HG03558 (cell line): ENCODE measurements at regions not wholly inside any gene's neighbourhood (a gene's known extent, or its start where the extent isn't known, plus 50 kb on each side); places are given as distances from the start of the nearest gene placed in this dataset.
"Not testable (repeated sequence)": the region's sequence is repeated elsewhere in the genome, so short reads cannot be mapped to it uniquely, and the experiment has no call there.

Experiments
- ATAC-seq: cut with Tn5 transposase; IDR thresholded peaks from one replicate; pipeline ENCODE4 v1.9.1; 2021; ENCODE audit warnings: moderate number of reproducible peaks; ENCODE audit not compliant: unreplicated experiment; ENCODE audit errors: extremely low read depth

GRCh38 chr5:39943811-39944210, 519.0 kb upstream of the DAB2 start:
- ATAC-seq = no peak

- no peak for ATAC-seq
Measured at GRCh38 chr5:39942606-39943005, 517.8 kb upstream of the DAB2 start.

- no peak for ATAC-seq
Measured at GRCh38 chr5:39941416-39941815, 516.6 kb upstream of the DAB2 start.

- ATAC-seq = no peak
Measured at GRCh38 chr5:39934830-39935229, 510.1 kb upstream of the DAB2 start.

GRCh38 chr5:39933061-39933460, 508.3 kb upstream of the DAB2 start:
- no peak for ATAC-seq

- no peak for ATAC-seq
Measured at GRCh38 chr5:39928709-39929108, 503.9 kb upstream of the DAB2 start.

GRCh38 chr5:39919876-39920275, 495.1 kb upstream of the DAB2 start:
- ATAC-seq = no peak

GRCh38 chr5:39912906-39913305, 488.1 kb upstream of the DAB2 start:
- ATAC-seq = no peak

- not testable (repeated sequence) for ATAC-seq
Measured at GRCh38 chr5:39907267-39907951, 482.6 kb upstream of the DAB2 start.

- ATAC-seq = no peak
Measured at GRCh38 chr5:39906146-39906545, 481.4 kb upstream of the DAB2 start.

- no peak for ATAC-seq
Measured at GRCh38 chr5:39905356-39905755, 480.6 kb upstream of the DAB2 start.

GRCh38 chr5:39902626-39903025, 477.8 kb upstream of the DAB2 start:
- ATAC-seq = no peak

GRCh38 chr5:39898731-39899130, 474.0 kb upstream of the DAB2 start:
- ATAC-seq = no peak

- no peak for ATAC-seq
Measured at GRCh38 chr5:39896706-39897105, 471.9 kb upstream of the DAB2 start.

- ATAC-seq = no peak
Measured at GRCh38 chr5:39896104-39896503, 471.3 kb upstream of the DAB2 start.

GRCh38 chr5:39892708-39893107, 467.9 kb upstream of the DAB2 start:
- ATAC-seq = no peak

- no peak for ATAC-seq
Measured at GRCh38 chr5:39891376-39891775, 466.6 kb upstream of the DAB2 start.

- no peak for ATAC-seq
Measured at GRCh38 chr5:39880985-39881384, 456.2 kb upstream of the DAB2 start.

GRCh38 chr5:39877479-39877878, 452.7 kb upstream of the DAB2 start:
- no peak for ATAC-seq

- ATAC-seq = no peak
Measured at GRCh38 chr5:39876146-39876545, 451.4 kb upstream of the DAB2 start.

GRCh38 chr5:39870137-39870536, 445.4 kb upstream of the DAB2 start:
- no peak for ATAC-seq

GRCh38 chr5:39869396-39869795, 444.6 kb upstream of the DAB2 start:
- no peak for ATAC-seq

- ATAC-seq = no peak
Measured at GRCh38 chr5:39867923-39868322, 443.1 kb upstream of the DAB2 start.
